NB4 (cell line): ENCODE measurements at regions not wholly inside any gene's neighbourhood (a gene's known extent, or its start where the extent isn't known, plus 50 kb on each side); places are given as distances from the start of the nearest gene placed in this dataset.

ENCODE experiments used
- DNase-seq: peaks from one replicate; pipeline ENCODE4 v3.0.0; 2010; ENCODE audit warnings: low read depth
- H3K4me3 ChIP-seq: one replicate; pipeline ENCODE4 v1.5.1; 2011; ENCODE audit warnings: mild to moderate bottlenecking, low read depth, low read length, moderate library complexity
- MYC ChIP-seq: IDR thresholded peaks from 2 replicates; pipeline ENCODE4 v1.6.1; 2011; ENCODE audit warnings: low read depth, low read length
- POLR2A ChIP-seq: IDR thresholded peaks from 2 replicates; pipeline ENCODE4 v1.6.1; 2011; ENCODE audit warnings: mild to moderate bottlenecking; ENCODE audit not compliant: insufficient read length; ENCODE audit errors: extremely low read depth
- TF ChIP-seq, protein P1 (sequence below): IDR thresholded peaks from 2 replicates; pipeline ENCODE4 v1.6.1; 2011; ENCODE audit warnings: low read depth, low read length
- TF ChIP-seq, protein P2 (sequence below): IDR thresholded peaks from one replicate; pipeline ENCODE4 v1.5.1; 2012; ENCODE audit warnings: low read depth, low read length

DNA sequence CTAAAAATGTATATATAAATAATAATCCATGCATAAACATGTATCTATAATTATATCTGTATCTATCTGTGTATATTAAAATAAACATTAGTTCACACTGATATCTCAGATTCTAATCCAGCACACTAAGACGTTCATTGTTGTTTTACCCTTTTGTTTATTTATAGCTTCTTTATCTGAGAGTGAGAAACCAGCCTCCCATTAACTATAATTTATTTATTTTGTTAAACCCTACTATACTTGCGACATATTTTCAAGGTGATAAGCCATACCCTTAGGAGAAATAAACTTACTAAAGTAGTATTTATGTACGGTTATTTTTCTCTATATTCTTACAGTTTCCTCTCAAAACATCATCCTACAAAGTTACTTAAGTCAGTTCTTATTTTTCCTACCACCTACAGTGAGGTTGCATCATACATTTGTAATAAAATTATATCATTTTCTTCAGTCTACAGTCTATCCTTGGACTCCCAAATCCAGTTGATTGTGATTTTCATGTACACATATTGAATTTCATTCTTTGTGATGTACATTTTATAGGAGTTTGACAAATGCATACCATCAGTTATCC lies 726.4 kb upstream of the FAM174A start:
- no peak overlapping the region for H3K4me3 ChIP-seq
- DNase-seq, result no peak
- TF ChIP-seq, protein P1, sequence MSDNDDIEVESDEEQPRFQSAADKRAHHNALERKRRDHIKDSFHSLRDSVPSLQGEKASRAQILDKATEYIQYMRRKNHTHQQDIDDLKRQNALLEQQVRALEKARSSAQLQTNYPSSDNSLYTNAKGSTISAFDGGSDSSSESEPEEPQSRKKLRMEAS, result no peak
- TF ChIP-seq, protein P2, sequence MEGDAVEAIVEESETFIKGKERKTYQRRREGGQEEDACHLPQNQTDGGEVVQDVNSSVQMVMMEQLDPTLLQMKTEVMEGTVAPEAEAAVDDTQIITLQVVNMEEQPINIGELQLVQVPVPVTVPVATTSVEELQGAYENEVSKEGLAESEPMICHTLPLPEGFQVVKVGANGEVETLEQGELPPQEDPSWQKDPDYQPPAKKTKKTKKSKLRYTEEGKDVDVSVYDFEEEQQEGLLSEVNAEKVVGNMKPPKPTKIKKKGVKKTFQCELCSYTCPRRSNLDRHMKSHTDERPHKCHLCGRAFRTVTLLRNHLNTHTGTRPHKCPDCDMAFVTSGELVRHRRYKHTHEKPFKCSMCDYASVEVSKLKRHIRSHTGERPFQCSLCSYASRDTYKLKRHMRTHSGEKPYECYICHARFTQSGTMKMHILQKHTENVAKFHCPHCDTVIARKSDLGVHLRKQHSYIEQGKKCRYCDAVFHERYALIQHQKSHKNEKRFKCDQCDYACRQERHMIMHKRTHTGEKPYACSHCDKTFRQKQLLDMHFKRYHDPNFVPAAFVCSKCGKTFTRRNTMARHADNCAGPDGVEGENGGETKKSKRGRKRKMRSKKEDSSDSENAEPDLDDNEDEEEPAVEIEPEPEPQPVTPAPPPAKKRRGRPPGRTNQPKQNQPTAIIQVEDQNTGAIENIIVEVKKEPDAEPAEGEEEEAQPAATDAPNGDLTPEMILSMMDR, result no peak
- TF ChIP-seq MYC, result no peak
- TF ChIP-seq POLR2A, result no peak

DNA sequence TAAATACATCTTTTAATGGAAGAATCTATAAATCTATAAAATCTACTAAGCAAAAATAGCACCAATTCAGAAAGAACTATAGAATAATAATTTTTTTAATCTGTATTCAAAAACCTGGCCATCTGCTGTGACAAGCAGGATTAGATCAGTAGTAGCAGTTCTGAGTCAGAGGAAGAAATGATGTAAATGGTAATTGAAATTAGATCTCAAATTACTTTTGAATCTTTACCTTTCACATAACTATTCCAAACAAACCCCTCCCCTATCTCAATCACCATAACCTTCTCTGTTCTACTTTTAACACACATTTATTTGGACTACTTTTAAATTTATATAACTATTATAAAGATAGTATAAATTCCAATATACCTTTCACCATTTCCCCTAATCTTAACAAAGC lies 727.8 kb upstream of the FAM174A start:
- no peak for DNase-seq

DNA sequence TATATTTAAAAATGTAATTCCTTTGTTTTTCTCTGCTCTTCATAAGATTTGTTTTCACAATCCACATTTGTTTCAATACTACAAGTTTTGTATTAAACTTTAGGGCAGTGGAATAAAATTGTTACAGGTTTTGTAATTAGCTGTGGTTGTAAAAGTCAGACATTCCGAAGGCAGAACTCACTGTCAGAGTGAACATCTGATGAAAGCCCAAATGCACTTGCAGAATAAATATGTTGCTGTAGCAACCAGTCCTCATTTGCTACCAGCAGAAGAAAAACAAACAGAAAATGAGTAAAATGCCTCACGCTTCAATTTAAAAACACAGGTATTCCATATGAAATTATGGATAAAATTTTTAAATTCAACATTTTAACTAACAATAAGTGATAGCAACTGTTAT lies 740.1 kb upstream of the FAM174A start:
- no peak for TF ChIP-seq MYC
- TF ChIP-seq, protein P1, result no peak
- TF ChIP-seq, protein P2, result no peak
- TF ChIP-seq POLR2A, result no peak
- no peak overlapping the region for H3K4me3 ChIP-seq
- no peak for DNase-seq

More for the DNA sequence above, 727.8 kb upstream of the FAM174A start:
- H3K4me3 ChIP-seq, result no peak overlapping the region
- TF ChIP-seq, protein P1, result no peak
- no peak for TF ChIP-seq MYC
- TF ChIP-seq, protein P2, result no peak
- no peak for TF ChIP-seq POLR2A

DNA sequence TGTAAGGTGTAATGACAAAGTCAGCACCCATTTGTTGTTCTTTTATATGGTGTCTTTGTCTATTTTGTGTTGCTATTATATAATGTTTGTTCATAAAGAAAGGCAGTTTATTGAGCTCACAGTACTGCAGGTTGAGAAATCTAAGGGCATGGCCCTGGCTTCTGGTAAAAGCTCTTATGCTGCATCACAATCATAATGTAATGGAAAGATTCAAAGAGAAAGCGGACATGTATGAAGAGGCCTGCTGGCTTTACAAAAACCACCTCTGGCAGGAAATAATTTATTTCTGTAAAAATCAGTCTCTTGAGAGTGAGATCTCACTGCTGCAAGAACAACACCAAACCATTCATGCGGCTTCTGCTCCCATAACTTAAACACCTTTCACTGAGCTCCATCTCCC lies 746.7 kb upstream of the FAM174A start:
- TF ChIP-seq MYC (no peak), POLR2A (no peak)
- TF ChIP-seq, protein P2, result no peak
- TF ChIP-seq, protein P1, result no peak
- DNase-seq, result no peak
- H3K4me3 ChIP-seq, result no peak overlapping the region

DNA sequence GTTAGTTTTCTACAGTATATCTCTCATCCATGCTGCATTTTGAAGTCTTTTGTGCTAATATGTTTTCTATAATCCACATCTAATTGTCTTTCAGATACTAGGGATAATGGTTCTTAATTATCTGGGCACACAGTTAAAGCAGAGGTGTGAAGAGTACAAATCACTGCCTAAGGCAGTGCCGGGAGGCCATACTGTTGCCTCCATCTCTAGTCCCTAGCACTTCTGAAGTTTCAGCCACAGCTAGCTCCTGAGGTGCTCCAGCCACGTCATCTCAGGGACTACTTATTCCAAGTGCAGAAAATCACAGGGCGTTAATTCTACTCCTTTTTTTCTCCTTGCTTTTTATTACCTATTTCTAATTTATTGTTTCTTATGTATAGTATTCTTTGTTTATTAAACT lies 760.0 kb upstream of the FAM174A start:
- no peak for DNase-seq
- TF ChIP-seq, protein P1, result no peak
- TF ChIP-seq MYC, result no peak
- TF ChIP-seq, protein P2, result no peak
- no peak for TF ChIP-seq POLR2A
- no peak overlapping the region for H3K4me3 ChIP-seq

DNA sequence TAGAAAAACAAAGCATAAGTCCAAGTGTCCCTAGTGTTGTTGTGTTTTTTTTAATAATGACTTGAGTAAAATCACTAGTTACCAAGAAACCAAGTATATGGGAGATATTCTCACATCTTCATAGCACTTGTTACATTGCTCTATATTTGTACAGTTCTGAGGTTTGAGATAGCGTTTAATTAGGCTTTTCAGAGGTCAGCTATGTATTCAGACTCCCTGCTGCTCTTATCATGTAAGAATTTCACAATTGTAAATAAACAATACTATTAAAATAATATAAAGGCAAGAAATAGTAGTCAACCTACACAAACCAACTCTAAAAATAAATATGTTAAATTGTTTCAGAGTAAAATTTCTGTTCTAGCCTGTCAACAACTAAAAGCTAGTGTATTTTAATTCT lies 761.9 kb upstream of the FAM174A start:
- DNase-seq, result no peak
- H3K4me3 ChIP-seq, result no peak overlapping the region
- TF ChIP-seq, protein P2, result no peak
- TF ChIP-seq, protein P1, result no peak
- TF ChIP-seq MYC (no peak), POLR2A (no peak)
